ENCODE measurements at regions not wholly inside any gene's neighbourhood (a gene's known extent, or its start where the extent isn't known, plus 50 kb on each side); places are given as distances from the start of the nearest gene placed in this dataset.
A peak's percentile ranks its signal among the peaks of the same experiment; 100 is the strongest.
"Not testable (repeated sequence)": the region's sequence is repeated elsewhere in the genome, so short reads cannot be mapped to it uniquely, and the experiment has no call there.

DNA sequence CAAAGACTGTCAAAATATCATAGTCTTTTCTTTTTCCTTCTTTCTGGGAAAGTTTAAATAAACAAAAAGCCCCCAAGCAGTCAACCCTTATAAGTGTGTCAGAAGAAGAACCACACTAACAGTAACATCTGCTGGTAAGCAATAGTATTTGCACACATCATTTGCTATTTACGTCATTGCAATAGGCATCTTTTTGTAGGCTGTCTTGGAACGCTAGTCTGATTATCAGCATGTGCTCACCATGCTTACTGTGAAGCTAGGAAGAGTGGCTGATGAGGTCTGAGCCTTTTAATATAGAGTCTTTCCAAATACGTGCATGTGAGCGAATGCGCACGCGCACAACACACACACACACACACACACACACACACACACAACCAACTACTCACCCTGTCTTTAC is 599.0 kb upstream of the TPK1 start:
- WGBS = 87% methylated on average over 7 of the region's 7 CpGs
- intact Hi-C loops (cut with DNase I) = no loop called here

DNA sequence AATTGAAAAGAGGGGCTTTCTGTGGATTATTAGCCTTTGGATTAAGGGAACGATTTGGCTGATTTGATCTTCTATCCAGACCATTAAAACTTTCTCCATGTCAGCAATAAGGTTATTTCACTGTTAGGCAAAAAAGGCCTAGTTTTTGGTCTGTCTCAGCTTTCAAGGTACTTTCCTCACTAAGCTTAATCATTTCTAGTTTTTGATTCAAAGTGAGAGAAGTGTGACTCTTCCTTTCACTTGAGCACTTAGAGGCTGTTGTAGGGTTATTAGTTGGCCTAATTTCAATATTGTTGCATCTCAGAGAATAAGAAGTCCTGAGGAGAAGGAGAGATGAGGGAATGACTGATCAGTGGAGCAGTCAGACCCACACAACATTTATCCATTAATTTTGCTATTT is 596.0 kb upstream of the TPK1 start:
- Histone ChIP-seq H3K9me3 (ENCODE audit: control insufficient read depth, low read length) (no peaks in the 10 kb centered on the region), H3K27ac (ENCODE audit: low read length) (no peak overlapping the region), H3K4me1 (ENCODE audit: control insufficient read depth, insufficient read depth, low read length) (no peaks in the 10 kb centered on the region), H3K27me3 (ENCODE audit: control insufficient read depth, insufficient read depth) (no peaks in the 10 kb centered on the region), H3K4me3 (ENCODE audit: low read length) (no peak overlapping the region)
- no peak for DNase-seq
- WGBS = 78% methylated on average over 1 of the region's 1 CpG
- intact Hi-C loops (cut with DNase I) = no loop called here
- no peak for ATAC-seq

More for the DNA sequence above, 599.0 kb upstream of the TPK1 start:
- Histone ChIP-seq H3K4me1 (ENCODE audit: control insufficient read depth, insufficient read depth, low read length) (no peaks in the 10 kb centered on the region), H3K27ac (ENCODE audit: low read length) (no peak overlapping the region), H3K9me3 (ENCODE audit: control insufficient read depth, low read length) (no peaks in the 10 kb centered on the region), H3K4me3 (ENCODE audit: low read length) (no peak overlapping the region), H3K27me3 (ENCODE audit: control insufficient read depth, insufficient read depth) (no peaks in the 10 kb centered on the region)
- DNase-seq (no peak), ATAC-seq (no peak)

DNA sequence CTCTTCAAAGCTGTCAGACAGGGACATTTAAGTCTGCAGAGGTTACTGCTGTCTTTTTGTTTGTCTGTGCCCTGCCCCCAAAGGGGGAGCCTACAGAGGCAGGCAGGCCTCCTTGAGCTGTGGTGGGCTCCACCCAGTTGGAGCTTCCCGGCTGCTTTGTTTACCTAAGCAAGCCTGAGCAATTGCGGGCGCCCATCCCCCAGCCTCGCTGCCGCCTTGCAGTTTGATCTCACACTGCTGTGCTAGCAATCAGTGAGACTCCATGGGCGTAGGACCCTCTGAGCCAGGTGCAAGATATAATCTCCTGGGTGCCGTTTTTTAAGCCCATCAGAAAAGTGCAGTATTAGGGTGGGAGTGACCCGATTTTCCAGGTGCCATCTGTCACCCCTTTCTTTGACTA is 582.6 kb upstream of the TPK1 start:
- 86% methylated on average over 8 of the region's 8 CpGs for WGBS
- H3K9me3 ChIP-seq (ENCODE audit: control insufficient read depth, low read length); DNase-seq; ATAC-seq; H3K27ac ChIP-seq (ENCODE audit: low read length); H3K4me3 ChIP-seq (ENCODE audit: low read length); H3K4me1 ChIP-seq (ENCODE audit: control insufficient read depth, insufficient read depth, low read length); intact Hi-C loops (cut with DNase I); H3K27me3 ChIP-seq (ENCODE audit: control insufficient read depth, insufficient read depth): not testable (repeated sequence)

DNA sequence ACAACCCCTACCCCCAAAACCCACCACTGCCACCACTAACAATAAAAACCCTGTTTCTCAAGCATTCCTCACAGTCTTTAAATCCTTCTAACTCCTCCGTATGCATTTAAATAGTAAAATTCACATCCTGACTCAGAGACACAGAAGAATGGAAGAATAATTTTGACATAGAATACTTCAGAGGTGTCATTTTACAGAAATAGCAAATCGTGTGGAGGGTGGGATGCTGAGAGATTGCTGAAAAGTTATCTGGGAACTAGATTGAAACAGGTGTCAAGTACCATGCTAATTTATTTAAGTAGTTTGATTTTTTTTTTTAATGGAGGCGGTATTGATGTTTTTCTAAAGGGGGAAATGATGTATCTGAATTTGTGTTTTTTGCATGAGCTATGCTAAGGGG is 575.2 kb upstream of the TPK1 start:
- WGBS = 59% methylated on average over 3 of the region's 3 CpGs
- DNase-seq (no peak), ATAC-seq (no peak)
- no peaks in the 10 kb centered on the region for H3K4me1 ChIP-seq (ENCODE audit: control insufficient read depth, insufficient read depth, low read length)
- H3K27ac ChIP-seq (ENCODE audit: low read length) = no peak overlapping the region
- H3K9me3 ChIP-seq (ENCODE audit: control insufficient read depth, low read length) = no peaks in the 10 kb centered on the region
- intact Hi-C loops (cut with DNase I) = no loop called here
- no peak overlapping the region for H3K4me3 ChIP-seq (ENCODE audit: low read length)
- no peaks in the 10 kb centered on the region for H3K27me3 ChIP-seq (ENCODE audit: control insufficient read depth, insufficient read depth)

DNA sequence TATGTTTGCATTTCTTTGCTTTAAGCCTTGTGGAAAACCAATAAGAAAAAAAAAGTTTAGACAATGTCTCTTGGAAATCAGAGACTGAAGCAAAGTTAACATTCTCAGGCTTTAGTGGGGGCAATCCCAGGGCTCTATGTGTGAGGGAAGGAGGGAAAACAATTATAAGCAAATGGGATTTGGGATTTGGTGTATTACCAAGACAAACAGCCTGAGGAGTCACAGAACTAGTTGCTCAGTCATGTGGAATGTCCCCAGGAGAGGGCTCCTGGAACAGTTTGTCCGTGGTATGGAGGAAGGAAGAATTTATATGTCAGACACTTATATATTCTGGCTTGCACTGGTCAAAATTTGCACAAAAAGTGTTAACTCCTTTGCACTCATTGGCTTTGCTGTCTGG is 562.9 kb upstream of the TPK1 start:
- WGBS = 20% methylated on average over 1 of the region's 1 CpG

DNA sequence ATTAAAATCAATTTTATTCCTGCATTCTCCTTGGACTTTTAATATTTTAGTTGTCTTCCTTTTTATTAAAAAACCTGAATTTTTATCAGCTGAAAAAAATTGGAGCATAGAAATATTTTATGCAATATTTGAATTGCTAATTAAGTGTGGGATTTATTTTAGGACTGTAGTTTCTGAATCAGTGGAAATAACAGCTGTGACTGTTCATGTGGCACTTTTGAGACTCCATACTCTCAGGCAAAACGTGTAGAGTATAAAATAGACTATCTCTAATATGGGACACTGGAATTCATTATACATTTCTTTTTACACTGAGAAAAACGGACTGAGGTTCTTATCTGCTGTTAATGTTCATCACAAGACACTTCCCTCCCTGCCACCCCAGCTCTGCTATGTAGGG is 558.3 kb upstream of the TPK1 start:
- WGBS = 10% methylated on average over 2 of the region's 2 CpGs
- H3K4me3 ChIP-seq (ENCODE audit: low read length) = no peak overlapping the region
- no peak for ATAC-seq
- intact Hi-C loops (cut with DNase I) = no loop called here
- H3K27ac ChIP-seq (ENCODE audit: low read length) = no peak overlapping the region
- DNase-seq = no peak
- no peaks in the 10 kb centered on the region for H3K9me3 ChIP-seq (ENCODE audit: control insufficient read depth, low read length)
- H3K27me3 ChIP-seq (ENCODE audit: control insufficient read depth, insufficient read depth) = no peaks in the 10 kb centered on the region
- H3K4me1 ChIP-seq (ENCODE audit: control insufficient read depth, insufficient read depth, low read length) = no peaks in the 10 kb centered on the region

More for the DNA sequence above, 562.9 kb upstream of the TPK1 start:
- no peaks in the 10 kb centered on the region for H3K27me3 ChIP-seq (ENCODE audit: control insufficient read depth, insufficient read depth)
- no peaks in the 10 kb centered on the region for H3K4me1 ChIP-seq (ENCODE audit: control insufficient read depth, insufficient read depth, low read length)
- intact Hi-C loops (cut with DNase I) = no loop called here
- ATAC-seq (peak; percentile 45 to 92), DNase-seq (peak in 2 of 3 donors; percentile 40 to 58)
- H3K9me3 ChIP-seq (ENCODE audit: control insufficient read depth, low read length) = no peaks in the 10 kb centered on the region
- no peak overlapping the region for H3K27ac ChIP-seq (ENCODE audit: low read length)
- no peak overlapping the region for H3K4me3 ChIP-seq (ENCODE audit: low read length)

DNA sequence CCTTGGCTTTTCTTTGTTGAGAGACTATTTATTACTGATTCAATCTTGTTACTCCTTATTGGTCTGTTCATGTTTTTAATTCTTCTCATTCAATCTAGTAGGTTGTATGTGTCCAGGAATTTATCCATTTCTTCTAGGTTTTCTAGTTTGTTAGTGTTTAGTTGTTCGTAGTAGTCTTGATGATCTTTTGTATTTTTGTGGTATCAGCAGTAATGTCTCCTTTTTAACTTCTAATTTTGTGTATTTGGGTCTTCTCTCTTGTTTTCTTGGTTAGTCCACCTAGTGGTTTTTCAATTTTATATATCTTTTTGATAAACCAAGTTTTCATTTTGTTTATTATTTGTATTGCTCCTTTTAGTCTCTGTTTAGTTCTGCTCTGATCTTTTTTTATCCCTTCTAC is 546.9 kb upstream of the TPK1 start:
- Histone ChIP-seq H3K4me3 (ENCODE audit: low read length) (no peak overlapping the region), H3K4me1 (ENCODE audit: control insufficient read depth, insufficient read depth, low read length) (no peaks in the 10 kb centered on the region), H3K9me3 (ENCODE audit: control insufficient read depth, low read length) (no peaks in the 10 kb centered on the region), H3K27me3 (ENCODE audit: control insufficient read depth, insufficient read depth) (no peaks in the 10 kb centered on the region), H3K27ac (ENCODE audit: low read length) (no peak overlapping the region)
- intact Hi-C loops (cut with DNase I) = no loop called here
- DNase-seq (no peak), ATAC-seq (no peak)
- 83% methylated on average over 1 of the region's 1 CpG for WGBS

DNA sequence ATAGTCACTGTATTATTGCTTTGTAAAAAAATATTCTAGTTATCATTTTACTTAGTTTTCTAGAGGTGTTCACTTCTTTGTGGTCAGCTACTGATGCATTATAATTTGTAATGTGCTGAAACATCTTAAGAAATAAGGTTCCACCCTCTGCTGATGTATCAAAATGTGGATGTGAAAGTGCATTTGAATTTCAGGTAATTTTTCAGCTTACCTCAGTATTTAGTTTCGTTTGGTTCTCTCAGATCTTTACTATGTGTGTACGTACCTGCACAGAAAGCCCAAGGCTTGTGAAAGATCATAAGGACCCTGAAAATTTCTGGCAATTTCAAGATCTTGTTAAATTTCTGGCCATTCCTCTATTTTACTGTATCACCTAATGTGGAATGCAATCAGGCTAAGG is 542.3 kb upstream of the TPK1 start:
- H3K4me1 ChIP-seq (ENCODE audit: control insufficient read depth, insufficient read depth, low read length) = no peaks in the 10 kb centered on the region
- H3K9me3 ChIP-seq (ENCODE audit: control insufficient read depth, low read length) = no peaks in the 10 kb centered on the region
- ATAC-seq (no peak), DNase-seq (no peak)
- WGBS = 68% methylated on average over 2 of the region's 2 CpGs
- no peaks in the 10 kb centered on the region for H3K27me3 ChIP-seq (ENCODE audit: control insufficient read depth, insufficient read depth)
- H3K27ac ChIP-seq (ENCODE audit: low read length) = no peak overlapping the region
- H3K4me3 ChIP-seq (ENCODE audit: low read length) = no peak overlapping the region
- intact Hi-C loops (cut with DNase I) = no loop called here

DNA sequence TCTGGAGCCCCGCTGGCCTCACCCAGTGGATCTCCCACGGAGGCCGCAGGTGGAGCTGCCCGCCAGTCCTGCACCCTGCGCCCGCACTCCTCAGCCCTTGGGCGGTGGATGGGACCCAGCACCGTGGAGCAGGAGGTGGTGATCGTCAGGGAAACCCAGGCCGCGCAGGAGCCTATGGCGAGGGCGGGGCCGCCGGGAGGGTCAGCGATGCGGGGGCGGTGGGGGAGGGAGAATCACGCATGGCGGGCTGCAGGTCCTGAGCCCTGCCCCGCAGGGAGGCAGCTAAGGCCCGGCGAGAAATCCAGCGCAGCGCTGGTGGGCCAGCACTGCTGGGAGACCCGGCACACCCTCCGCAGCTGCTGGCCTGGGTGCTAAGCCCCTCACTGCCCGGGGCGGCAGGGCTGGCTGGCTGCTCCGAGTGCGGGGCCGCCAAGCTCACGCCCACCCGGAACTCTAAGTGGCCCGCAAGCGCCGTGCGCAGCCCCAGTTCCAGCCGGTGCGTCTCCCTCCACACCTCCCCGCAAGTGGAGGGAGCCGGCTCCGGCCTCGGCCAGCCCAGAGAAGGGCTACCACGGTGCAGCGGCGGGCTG is 524.8 kb upstream of the TPK1 start:
- H3K4me1 ChIP-seq (ENCODE audit: control insufficient read depth, insufficient read depth, low read length) = no peaks in the 10 kb centered on the region
- 97% methylated on average over 47 of the region's 47 CpGs for WGBS
- H3K9me3 ChIP-seq (ENCODE audit: control insufficient read depth, low read length) = no peaks in the 10 kb centered on the region
- no peaks in the 10 kb centered on the region for H3K27me3 ChIP-seq (ENCODE audit: control insufficient read depth, insufficient read depth)
- H3K27ac ChIP-seq (ENCODE audit: low read length) = no peak overlapping the region
- intact Hi-C loops (cut with DNase I) = no loop called here
- H3K4me3 ChIP-seq (ENCODE audit: low read length) = no peak overlapping the region
- ATAC-seq (no peak), DNase-seq (peak in 1 of 3 donors; percentile 34)

DNA sequence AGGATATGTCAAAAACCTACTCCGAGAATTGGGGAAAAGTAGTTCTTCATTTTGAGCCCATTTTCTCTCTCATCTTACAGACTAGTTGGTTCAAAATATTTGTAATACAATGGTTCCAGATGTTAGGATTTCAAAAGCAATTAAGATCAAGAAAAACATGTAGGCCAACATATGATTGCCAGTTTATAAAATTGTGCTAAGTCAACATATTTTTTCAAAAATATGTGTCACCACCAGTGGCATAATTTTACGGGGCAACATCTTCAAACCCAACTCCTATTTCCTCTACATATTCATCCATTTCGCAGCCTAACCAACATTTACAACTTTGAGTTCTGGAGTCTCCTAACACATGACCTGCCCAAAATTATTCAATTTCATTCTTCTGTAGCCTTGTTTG is 514.5 kb upstream of the TPK1 start:
- Histone ChIP-seq H3K9me3 (ENCODE audit: control insufficient read depth, low read length) (no peaks in the 10 kb centered on the region), H3K4me3 (ENCODE audit: low read length) (no peak overlapping the region), H3K27ac (ENCODE audit: low read length) (no peak overlapping the region), H3K27me3 (ENCODE audit: control insufficient read depth, insufficient read depth) (no peaks in the 10 kb centered on the region), H3K4me1 (ENCODE audit: control insufficient read depth, insufficient read depth, low read length) (no peaks in the 10 kb centered on the region)
- intact Hi-C loops (cut with DNase I) = no loop called here
- DNase-seq (no peak), ATAC-seq (no peak)
- 83% methylated on average over 3 of the region's 3 CpGs for WGBS

DNA sequence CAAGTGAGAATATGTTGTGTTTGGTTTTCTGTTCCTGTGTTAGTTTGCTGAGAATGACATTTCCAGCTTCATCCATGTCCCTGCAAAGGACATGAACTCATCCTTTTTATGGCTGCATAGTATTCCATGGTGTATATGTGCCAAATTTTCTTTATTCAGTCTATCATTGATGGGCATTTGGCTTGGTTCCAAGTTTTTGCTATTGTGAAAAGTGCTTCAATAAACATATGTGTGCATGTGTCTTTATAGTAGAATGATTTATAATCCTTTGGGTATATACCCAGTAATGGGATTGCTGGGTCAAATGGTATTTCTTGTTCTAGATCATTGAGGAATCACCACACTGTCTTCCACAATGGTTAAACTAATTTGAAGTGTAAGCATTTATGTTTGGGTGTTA is 513.6 kb upstream of the TPK1 start:
- H3K4me3 ChIP-seq (ENCODE audit: low read length); H3K4me1 ChIP-seq (ENCODE audit: control insufficient read depth, insufficient read depth, low read length); DNase-seq; H3K27me3 ChIP-seq (ENCODE audit: control insufficient read depth, insufficient read depth); ATAC-seq; H3K27ac ChIP-seq (ENCODE audit: low read length); H3K9me3 ChIP-seq (ENCODE audit: control insufficient read depth, low read length); intact Hi-C loops (cut with DNase I): not testable (repeated sequence)

DNA sequence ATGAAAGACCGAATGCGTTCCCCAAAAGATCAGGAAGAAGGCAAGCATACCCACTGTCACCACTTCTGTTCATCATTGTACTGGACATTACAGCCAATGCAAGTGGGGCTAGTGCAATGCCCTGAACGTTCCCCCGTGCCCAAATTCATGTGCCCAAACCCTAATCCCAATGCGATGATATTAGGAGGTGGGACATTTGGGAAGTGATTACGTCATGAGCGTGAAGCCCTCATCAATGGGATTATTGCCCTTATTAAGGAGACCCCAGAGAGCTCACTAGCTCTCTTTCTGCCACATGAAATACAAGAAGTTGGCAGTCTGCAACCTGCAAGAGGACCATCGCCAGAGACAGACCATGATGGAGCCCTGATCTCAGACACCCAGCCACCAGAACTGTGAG is 511.4 kb upstream of the TPK1 start:
- intact Hi-C loops (cut with DNase I) = no loop called here
- DNase-seq (no peak), ATAC-seq (no peak)
- 81% methylated on average over 8 of the region's 8 CpGs for WGBS
- Histone ChIP-seq H3K27me3 (ENCODE audit: control insufficient read depth, insufficient read depth) (no peaks in the 10 kb centered on the region), H3K27ac (ENCODE audit: low read length) (no peak overlapping the region), H3K4me1 (ENCODE audit: control insufficient read depth, insufficient read depth, low read length) (no peaks in the 10 kb centered on the region), H3K4me3 (ENCODE audit: low read length) (no peak overlapping the region), H3K9me3 (ENCODE audit: control insufficient read depth, low read length) (no peaks in the 10 kb centered on the region)
